ENCODE measurements at regions not wholly inside any gene's neighbourhood (a gene's known extent, or its start where the extent isn't known, plus 50 kb on each side); places are given as distances from the start of the nearest gene placed in this dataset.

DNA sequence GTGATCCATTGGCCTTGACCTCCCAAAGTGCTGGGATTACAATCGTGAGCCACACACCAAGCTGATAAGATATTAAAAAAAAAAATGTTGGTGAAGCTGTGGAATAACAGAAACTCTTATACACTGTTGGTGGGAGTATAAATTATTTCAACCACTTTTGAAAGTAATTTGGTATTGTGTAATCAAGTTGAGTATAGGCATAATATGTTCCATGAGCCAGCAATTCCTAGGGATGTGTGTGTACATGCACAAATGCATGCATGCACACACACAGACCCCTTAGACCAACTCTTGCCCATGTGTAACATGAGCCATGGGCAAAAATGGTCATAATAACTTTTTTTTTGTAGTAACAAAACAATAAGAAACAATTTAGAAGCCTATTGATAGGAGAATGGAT, 130.2 kb upstream of the ANKRD28 start:
- no peak for TF ChIP-seq POLR2A (IDR thresholded peaks at IDR 0.05; ENCODE audit: low read depth, low read length)
- no peak for TF ChIP-seq EZH2 (IDR thresholded peaks at IDR 0.05; ENCODE audit: borderline replicate concordance, control insufficient read depth, low read depth, low read length)
- no peak for TF ChIP-seq RAD51 (IDR thresholded peaks at IDR 0.05)
- TF ChIP-seq, protein P1, sequence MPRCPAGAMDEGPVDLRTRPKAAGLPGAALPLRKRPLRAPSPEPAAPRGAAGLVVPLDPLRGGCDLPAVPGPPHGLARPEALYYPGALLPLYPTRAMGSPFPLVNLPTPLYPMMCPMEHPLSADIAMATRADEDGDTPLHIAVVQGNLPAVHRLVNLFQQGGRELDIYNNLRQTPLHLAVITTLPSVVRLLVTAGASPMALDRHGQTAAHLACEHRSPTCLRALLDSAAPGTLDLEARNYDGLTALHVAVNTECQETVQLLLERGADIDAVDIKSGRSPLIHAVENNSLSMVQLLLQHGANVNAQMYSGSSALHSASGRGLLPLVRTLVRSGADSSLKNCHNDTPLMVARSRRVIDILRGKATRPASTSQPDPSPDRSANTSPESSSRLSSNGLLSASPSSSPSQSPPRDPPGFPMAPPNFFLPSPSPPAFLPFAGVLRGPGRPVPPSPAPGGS (IDR thresholded peaks at IDR 0.05; ENCODE audit: borderline replicate concordance, insufficient read depth, low read depth, low read length, poor library complexity, severe bottlenecking) = no peak
- no peak for TF ChIP-seq USF2 (IDR thresholded peaks at IDR 0.05; ENCODE audit: borderline replicate concordance, low read depth, low read length)
- no peak for TF ChIP-seq FOXM1 (IDR thresholded peaks at IDR 0.05; ENCODE audit: low read depth, low read length)

Measured in GM12878 (cell line).